Kidney epithelial cell (primary cell): ENCODE measurements at regions not wholly inside any gene's neighbourhood (a gene's known extent, or its start where the extent isn't known, plus 50 kb on each side); places are given as distances from the start of the nearest gene placed in this dataset.

Experiments
- DNase-seq: peaks from one replicate; pipeline ENCODE4 v3.0.0-alpha.2; 2010; ENCODE audit warnings: low read depth
- H3K27me3 ChIP-seq: 2 replicates; pipeline ENCODE4 v1.6.0; 2011; ENCODE audit warnings: low read length; ENCODE audit not compliant: control insufficient read depth, insufficient read depth
- H3K36me3 ChIP-seq: 2 replicates; pipeline ENCODE4 v1.5.1; 2011; ENCODE audit warnings: low read length; ENCODE audit not compliant: control insufficient read depth, insufficient read depth
- H3K4me3 ChIP-seq: 2 replicates; pipeline ENCODE4 v1.5.1; 2011; ENCODE audit warnings: low read depth, mild to moderate bottlenecking, control low read depth, low read length
- CTCF ChIP-seq: IDR thresholded peaks from 2 replicates; pipeline ENCODE4 v1.5.1; 2011; ENCODE audit warnings: mild to moderate bottlenecking, moderate library complexity, low read length, control low read depth, inconsistent platforms; ENCODE audit not compliant: insufficient read depth, poor library complexity, severe bottlenecking

DNA sequence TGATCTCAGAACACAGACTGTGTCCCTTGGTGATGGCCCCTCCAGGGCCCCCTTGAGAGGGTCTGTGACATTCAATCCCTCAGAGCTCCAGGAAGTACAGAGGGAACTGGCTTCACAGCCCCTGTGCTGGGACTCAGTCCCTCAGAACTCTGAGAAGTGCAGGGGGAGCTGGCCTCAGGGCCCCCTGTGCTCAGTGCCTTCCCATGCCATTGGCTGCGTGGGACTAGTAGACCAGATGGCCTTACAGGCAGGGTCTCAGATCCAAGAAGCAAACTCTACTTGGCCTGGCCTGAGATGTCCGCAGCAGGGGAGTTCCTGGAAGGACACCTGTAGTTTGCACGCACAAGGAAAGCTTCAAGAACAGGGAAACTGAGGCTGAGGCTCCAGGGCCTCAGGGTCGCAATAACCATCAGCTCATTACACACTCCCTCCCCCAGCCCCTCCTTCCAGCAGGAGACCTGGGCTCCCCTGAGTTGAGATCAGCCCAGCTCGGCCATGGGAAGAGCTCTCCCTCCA lies 138.4 kb downstream of the BRD1 start:
- Histone ChIP-seq H3K36me3 (no peaks in the 10 kb centered on the region), H3K27me3 (no peaks in the 10 kb centered on the region), H3K4me3 (no peak overlapping the region)
- DNase-seq = no peak
- no peak for TF ChIP-seq CTCF

DNA sequence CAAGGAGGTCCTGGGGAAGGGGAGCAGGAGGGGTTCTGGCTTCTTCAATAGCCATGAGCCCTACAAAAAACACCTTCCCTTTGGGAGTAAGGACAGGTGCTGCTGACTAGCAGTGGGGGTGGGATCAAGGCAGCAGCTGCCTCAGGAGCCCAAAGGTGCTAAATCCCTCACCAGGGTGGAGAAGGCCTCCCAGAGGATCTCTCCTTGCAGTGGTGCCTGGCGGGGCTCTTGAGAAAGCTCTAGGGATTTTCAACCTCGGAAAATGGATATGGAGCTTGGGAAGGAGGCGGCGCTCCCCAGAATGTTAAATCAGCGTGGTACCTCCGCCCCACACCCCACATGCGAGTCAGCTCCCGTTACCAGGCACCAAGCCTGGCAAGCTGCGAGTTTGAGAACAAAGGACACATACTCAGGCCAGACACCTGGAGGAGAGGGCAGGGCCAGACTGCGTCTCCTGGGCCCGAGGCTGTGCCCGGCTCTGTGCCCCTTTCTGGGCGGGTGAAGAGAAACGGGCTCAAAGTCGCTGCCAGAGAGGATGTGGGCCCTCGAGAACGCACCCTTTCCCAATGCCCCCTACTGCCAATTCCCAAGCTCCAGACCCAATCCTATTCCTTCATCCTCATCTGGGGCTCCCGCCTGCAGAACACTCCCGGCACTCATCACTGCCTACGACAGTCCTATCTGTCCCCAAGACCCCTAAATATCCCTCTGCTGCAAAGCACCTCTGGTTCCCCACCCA lies 139.0 kb downstream of the BRD1 start:
- Histone ChIP-seq H3K36me3 (no peaks in the 10 kb centered on the region), H3K27me3 (no peaks in the 10 kb centered on the region), H3K4me3 (no peak overlapping the region)
- DNase-seq = no peak
- TF ChIP-seq CTCF = no peak

GRCh38 chr22:49687786-49688515 lies 139.7 kb downstream of the BRD1 start:
- H3K27me3 ChIP-seq = no peaks in the 10 kb centered on the region

GRCh38 chr22:49687333-49687732 lies 140.3 kb downstream of the BRD1 start:
- DNase-seq = no peak
- H3K27me3 ChIP-seq = no peaks in the 10 kb centered on the region
- H3K4me3 ChIP-seq = no peak overlapping the region
- no peaks in the 10 kb centered on the region for H3K36me3 ChIP-seq
- no peak for TF ChIP-seq CTCF

More at GRCh38 chr22:49687786-49688515, 139.7 kb downstream of the BRD1 start:
- no peak for TF ChIP-seq CTCF
- Histone ChIP-seq H3K4me3 (no peak overlapping the region), H3K36me3 (no peaks in the 10 kb centered on the region)
- DNase-seq = no peak

- DNase-seq = no peak
- TF ChIP-seq CTCF = no peak
- no peak overlapping the region for H3K4me3 ChIP-seq
- H3K27me3 ChIP-seq = no peaks in the 10 kb centered on the region
- no peaks in the 10 kb centered on the region for H3K36me3 ChIP-seq
Measured at GRCh38 chr22:49686495-49687219, 141.0 kb downstream of the BRD1 start.
